ENCODE measurements at regions not wholly inside any gene's neighbourhood (a gene's known extent, or its start where the extent isn't known, plus 50 kb on each side); places are given as distances from the start of the nearest gene placed in this dataset.

GRCh38 chr10:29117781-29118180 lies 171.1 kb upstream of the LYZL1 start:
- DNase-seq (ENCODE audit: low spot score): no peak

GRCh38 chr10:29119374-29119773 lies 169.5 kb upstream of the LYZL1 start:
- DNase-seq (ENCODE audit: low spot score): no peak

GRCh38 chr10:29120216-29120615 lies 168.7 kb upstream of the LYZL1 start:
- no peak for DNase-seq (ENCODE audit: low spot score)

- DNase-seq (ENCODE audit: low spot score): no peak
Measured at GRCh38 chr10:29124864-29125263, 164.0 kb upstream of the LYZL1 start.

GRCh38 chr10:29127037-29127700 lies 161.7 kb upstream of the LYZL1 start:
- DNase-seq (ENCODE audit: low spot score): no peak

- DNase-seq (ENCODE audit: low spot score): no peak
Measured at GRCh38 chr10:29127731-29128130, 161.1 kb upstream of the LYZL1 start.

GRCh38 chr10:29130190-29130673 lies 158.6 kb upstream of the LYZL1 start:
- no peak for DNase-seq (ENCODE audit: low spot score)

GRCh38 chr10:29131952-29132547 lies 156.8 kb upstream of the LYZL1 start:
- DNase-seq (ENCODE audit: low spot score): no peak

GRCh38 chr10:29132551-29133111 lies 156.2 kb upstream of the LYZL1 start:
- peak; percentile 91 for DNase-seq (ENCODE audit: low spot score)

- no peak for DNase-seq (ENCODE audit: low spot score)
Measured at GRCh38 chr10:29135337-29135736, 153.5 kb upstream of the LYZL1 start.

GRCh38 chr10:29136411-29136810 lies 152.5 kb upstream of the LYZL1 start:
- no peak for DNase-seq (ENCODE audit: low spot score)

- peak; percentile 65 for DNase-seq (ENCODE audit: low spot score)
Measured at GRCh38 chr10:29140151-29140550, 148.7 kb upstream of the LYZL1 start.

GRCh38 chr10:29140991-29141390 lies 147.9 kb upstream of the LYZL1 start:
- no peak for DNase-seq (ENCODE audit: low spot score)

GRCh38 chr10:29141761-29142160 lies 147.1 kb upstream of the LYZL1 start:
- no peak for DNase-seq (ENCODE audit: low spot score)

GRCh38 chr10:29142516-29143314 lies 146.2 kb upstream of the LYZL1 start:
- DNase-seq (ENCODE audit: low spot score): no peak

- no peak for DNase-seq (ENCODE audit: low spot score)
Measured at GRCh38 chr10:29144126-29144525, 144.7 kb upstream of the LYZL1 start.

- DNase-seq (ENCODE audit: low spot score): no peak
Measured at GRCh38 chr10:29146311-29147100, 142.4 kb upstream of the LYZL1 start.

GRCh38 chr10:29150010-29150409 lies 138.9 kb upstream of the LYZL1 start:
- no peak for DNase-seq (ENCODE audit: low spot score)

- DNase-seq (ENCODE audit: low spot score): no peak
Measured at GRCh38 chr10:29151005-29151404, 137.9 kb upstream of the LYZL1 start.

GRCh38 chr10:29157321-29157720 lies 131.5 kb upstream of the LYZL1 start:
- DNase-seq (ENCODE audit: low spot score): peak; percentile 92

- DNase-seq (ENCODE audit: low spot score): peak; percentile 84
Measured at GRCh38 chr10:29158066-29158465, 130.8 kb upstream of the LYZL1 start.

- no peak for DNase-seq (ENCODE audit: low spot score)
Measured at GRCh38 chr10:29160150-29160617, 128.7 kb upstream of the LYZL1 start.
